Tongue (tissue), 1 donor: ENCODE measurements at regions not wholly inside any gene's neighbourhood (a gene's known extent, or its start where the extent isn't known, plus 50 kb on each side); places are given as distances from the start of the nearest gene placed in this dataset.

Source experiments
- DNase-seq: peaks from one replicate; pipeline ENCODE4 v3.0.0-alpha.2; 2015

DNA sequence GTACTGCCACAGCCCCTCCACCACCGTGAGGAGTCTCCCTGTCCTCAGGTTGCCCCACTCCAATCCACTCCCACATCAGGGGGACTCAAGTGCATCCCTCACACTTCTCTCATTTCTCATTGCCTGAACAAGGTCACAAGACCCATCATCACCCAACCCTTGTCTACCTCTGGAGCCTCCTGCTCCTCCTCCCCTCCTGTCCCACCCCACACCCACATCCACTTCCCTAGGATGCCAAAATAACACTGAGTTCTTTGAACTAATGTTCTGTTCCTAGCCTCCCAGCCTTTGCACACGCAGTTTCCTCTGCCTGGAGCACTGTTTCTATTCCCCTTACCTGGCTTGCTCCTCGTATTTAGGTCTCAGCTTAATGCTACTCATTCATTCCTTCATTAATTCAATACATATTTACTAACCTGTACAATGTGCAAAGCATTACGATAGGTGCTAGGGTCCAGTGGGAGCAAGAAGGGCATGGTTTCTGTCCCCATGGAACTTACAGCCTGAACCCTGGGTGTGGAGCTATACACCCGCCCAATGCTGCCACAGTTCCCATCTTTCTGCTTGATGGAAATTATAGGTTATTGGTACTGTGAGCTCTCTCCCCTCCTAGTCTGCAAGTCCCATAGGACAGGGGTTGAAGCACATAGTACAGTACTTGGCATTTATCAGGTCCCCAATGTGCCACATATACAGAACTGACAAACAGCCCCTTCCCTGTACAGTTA, 96.1 kb upstream of the GRIK3 start:
- DNase-seq, result no peak

- no peak for DNase-seq
These were observed 97.0 kb upstream of the GRIK3 start for GRCh38 chr1:37131281-37131680.

DNA sequence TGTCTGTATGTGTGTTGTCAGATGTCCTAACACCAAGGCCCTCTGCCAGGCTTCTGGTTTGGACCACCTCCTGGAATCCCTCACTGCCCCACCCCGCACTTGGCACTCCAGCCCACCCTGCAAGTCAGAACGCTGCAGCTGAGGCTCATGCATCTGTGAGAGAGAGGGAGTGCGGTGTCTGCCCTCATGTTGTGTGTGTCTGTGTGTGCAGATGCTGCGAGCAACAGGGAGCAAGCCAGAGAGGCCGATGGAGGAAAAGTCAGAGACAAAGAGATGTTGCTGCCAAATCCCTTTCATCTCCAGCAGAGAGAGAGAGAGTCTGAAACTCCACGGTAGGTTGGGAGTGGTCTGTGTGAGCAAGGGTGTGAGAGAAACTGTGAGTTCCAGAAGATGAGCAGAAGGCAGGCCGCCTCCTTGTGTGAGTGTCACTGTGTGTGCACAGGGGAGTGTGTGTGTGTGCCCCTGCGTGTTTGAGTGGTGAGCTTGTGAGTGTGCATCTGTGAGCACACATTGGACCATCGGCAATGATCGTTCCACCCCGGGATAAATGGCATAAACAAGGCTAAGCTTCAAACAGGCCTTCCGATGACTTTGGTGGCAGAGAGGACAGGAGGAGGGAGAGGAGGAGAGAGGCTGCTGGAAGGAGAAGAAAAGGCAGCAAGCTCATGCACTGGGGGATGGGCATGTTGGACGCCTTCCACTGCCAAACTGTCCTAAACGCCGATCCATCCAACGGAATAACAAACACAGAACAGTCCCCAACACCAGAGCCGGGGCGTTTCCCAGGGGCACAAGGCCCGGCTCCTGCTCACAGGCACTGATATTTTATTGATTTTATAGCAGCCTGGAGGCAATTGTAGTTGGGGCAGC, 99.2 kb upstream of the GRIK3 start:
- DNase-seq, result no peak

DNA sequence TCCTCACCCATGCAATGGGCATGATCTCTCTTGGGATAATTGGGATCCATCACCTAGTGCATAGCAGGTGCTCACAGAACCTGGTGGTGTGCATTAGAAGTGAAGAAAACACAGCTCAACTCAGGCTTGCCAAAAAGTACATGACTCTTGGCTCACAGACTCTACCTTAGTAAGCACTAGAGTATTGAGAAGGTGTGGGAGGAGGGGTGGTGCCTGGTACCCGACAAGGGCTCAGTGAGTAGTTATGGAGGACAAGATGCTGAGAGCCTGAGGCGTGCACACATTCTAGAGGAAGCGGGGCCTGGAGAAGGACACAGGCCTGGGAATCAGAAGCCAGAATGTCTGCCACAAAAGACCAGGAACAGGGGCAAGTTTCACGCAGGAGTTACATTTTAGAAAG, 100.3 kb upstream of the GRIK3 start:
- DNase-seq, result no peak

- DNase-seq, result no peak
These were observed 100.7 kb upstream of the GRIK3 start for GRCh38 chr1:37135032-37135431.

DNA sequence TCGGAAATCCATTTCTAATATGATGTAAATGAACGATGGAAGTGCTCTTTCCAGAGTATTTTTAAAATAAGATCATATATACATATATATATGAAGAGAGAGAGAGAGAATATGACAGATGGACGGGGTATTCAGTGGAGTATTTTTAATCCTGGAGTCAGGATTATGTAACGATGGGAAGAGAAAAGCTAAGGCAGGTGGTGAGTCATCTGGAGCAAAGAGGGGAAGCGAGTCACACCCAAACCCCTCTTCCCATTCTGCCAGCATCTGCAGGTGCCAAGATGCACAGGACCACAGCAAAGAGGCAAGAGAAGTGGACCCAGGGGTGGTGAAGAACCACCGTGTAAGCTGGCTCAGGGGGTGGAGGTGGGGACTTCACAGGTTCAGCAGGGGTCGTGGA, 102.7 kb upstream of the GRIK3 start:
- DNase-seq, result no peak

- DNase-seq, result no peak
These were observed 103.3 kb upstream of the GRIK3 start for GRCh38 chr1:37137601-37138000.

DNA sequence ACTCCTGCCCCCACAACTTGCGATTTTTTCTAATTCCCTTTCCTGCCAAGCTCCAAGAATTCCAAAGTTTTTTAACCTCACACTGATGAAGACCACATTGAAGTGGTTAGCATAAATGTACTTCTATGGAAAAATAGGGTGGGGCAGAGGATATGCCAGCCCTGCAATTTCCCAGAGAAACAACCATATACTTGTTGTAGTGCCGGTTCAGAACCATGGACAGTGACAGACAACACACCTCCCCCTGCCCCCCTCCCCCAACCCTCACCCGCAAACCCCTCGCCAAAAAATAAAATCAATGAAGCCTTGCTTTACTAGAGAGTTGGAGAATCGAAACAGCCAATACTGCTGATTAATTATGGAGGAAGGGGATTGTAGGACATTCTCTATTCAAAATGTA, 109.5 kb upstream of the GRIK3 start:
- DNase-seq, result no peak

DNA sequence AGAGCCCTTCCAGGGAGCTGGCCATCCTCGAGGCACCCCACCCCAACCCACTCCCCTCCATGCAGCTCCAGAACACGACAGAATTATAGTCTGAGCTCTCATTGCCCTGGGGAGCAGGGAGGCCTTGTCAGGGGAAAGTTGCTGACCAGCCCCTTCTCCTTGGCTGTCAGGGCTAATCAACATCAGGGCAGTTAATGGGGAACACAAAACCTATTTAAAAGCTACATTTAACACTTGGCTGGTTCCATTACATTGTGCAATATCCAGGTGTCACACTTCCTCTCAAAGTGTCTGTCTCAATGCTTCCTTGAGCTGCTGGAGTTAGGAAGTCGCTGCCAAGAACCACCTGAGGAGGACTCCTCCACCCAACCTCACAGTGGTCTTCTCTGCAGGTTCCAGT, 111.8 kb upstream of the GRIK3 start:
- DNase-seq, result no peak

DNA sequence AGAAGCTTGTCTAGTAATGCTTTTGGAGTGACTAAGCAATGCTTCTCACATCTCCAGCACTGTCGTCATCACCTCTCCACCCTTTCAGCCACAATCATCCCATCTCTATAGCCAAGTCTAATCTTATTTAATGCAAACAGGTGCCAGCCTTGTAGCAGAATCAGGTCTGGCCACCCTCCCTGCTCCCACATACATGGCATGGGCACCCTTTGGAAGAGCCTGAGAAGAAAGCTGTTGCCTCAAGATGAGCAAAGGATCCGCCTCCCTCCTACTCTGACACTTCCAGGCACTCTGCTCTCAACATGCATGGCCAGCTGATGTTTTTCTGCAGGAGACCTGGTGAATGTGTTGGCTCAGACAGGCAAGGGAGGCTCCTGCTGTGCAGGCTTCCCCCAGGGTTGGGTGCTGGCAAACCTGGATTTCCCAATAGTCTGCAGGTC, 113.1 kb upstream of the GRIK3 start:
- DNase-seq, result no peak

DNA sequence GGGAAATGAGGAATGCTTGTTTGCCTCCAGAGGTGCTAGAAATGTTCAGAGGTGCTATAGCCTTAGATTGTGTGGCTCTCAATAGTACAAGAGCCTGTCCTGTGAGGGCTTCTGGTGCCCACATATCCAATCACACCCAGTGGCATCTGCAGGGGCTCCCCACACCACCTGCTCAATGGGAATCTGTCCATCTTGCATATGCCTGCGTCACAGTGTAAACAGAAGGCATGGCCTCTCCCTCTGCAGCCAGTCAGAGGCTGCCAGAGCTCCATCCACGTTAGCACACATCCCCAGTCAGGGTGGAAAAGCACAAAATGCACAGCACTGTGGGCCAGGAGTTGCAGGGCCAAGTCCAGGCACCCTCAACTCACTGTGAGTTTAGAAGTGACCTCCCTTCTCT, 113.6 kb upstream of the GRIK3 start:
- DNase-seq, result no peak

DNA sequence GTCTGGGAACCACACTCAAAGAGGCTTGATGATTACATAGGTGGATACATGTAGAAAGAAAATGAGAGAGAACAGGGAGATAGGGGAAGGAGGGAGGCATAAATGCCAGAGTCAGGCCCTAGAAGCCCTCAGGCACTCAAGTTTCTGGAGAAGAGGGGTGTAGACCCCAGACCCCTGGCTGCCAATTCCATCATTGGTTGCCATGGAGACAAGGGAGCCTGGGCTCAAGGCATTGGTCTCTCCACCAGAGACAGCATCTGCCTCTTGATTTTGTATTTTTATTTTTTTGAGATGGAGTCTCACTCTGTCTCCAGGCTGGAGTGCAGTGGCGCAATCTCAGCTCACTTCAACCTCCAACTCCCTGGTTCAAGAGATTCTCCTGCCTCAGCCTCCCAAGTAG, 114.3 kb upstream of the GRIK3 start:
- DNase-seq, result no peak

GRCh38 chr1:37149296-37149695, 115.0 kb upstream of the GRIK3 start:
- DNase-seq, result no peak

- DNase-seq, result no peak
These were observed 116.7 kb upstream of the GRIK3 start for GRCh38 chr1:37150986-37151385.

DNA sequence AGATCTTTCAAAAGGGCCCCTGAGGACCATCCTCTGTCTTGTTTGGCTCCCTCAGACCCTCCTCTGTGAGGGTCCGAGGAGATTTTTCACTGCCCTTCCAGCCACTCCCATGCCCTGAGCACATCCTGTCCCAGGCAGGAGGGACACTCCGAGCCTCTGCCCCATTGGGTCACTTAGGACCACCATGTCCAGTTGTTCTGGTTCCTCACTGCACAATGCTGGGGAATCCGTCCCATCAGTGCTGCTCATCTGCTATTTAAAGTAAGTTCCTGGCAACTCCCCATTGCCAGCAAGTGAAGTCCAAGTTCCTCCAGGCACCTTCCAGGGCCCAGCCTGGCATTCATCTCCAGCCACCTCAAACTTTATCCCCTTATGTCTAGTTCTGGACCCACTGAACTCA, 117.5 kb upstream of the GRIK3 start:
- DNase-seq, result no peak

DNA sequence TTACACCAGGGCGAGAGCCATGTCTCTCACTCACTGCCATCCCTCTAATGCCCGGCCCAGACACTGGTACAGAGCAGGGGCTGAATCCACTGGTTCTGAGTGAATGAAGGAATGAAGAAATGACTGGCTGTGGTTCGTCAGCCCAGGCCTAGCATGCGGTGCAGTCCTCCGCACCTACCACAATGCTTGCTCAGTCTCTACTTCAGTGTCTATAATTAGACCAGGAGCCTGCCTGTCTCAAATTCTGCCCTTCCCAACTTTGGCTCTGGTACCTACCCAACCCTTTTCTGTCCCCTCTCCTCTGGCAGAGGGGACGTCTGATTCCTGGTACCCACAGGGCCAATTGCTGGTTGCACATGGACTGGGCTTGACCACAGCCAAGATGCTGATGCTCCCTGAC, 118.2 kb upstream of the GRIK3 start:
- no peak for DNase-seq

GRCh38 chr1:37153116-37154100, 119.1 kb upstream of the GRIK3 start:
- DNase-seq, result no peak

DNA sequence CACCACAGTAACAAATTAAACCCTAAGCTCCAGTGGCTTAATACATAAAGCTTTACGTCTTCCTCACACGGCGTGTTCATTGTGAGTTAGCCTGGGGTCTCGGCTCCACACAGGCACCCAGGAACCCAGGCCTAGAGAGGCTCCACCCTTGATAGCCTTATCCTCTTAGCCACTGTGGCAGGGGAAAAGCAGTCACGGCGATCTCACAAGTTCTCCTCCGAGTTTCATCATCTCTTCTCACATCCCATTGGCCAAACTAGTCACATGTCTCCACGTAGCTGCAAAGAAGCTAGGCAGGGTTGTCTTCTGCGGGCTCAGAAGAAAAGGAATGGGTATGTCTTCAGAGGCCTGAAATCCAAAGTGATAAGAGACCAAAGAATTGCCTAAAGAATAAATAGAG, 122.3 kb upstream of the GRIK3 start:
- no peak for DNase-seq

DNA sequence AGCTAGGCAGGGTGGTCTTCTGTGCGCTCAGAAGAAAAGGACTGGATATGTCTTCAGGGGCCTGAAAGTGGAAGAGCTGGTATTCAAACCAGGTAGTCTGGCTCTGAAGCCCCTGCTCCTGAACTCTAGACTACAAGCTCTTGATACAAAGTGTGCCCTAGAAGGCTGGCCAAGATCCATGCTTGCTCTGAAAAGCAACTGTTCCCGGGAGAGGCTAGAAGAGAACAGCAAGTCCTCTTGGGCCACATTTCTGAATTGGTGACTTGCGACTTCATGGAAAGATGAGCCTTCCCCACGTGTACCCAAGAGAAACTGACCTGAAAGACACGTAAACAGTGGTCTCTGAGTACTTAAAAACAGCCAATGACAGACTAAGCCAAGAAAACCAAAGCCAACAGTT, 123.3 kb upstream of the GRIK3 start:
- DNase-seq, result no peak

DNA sequence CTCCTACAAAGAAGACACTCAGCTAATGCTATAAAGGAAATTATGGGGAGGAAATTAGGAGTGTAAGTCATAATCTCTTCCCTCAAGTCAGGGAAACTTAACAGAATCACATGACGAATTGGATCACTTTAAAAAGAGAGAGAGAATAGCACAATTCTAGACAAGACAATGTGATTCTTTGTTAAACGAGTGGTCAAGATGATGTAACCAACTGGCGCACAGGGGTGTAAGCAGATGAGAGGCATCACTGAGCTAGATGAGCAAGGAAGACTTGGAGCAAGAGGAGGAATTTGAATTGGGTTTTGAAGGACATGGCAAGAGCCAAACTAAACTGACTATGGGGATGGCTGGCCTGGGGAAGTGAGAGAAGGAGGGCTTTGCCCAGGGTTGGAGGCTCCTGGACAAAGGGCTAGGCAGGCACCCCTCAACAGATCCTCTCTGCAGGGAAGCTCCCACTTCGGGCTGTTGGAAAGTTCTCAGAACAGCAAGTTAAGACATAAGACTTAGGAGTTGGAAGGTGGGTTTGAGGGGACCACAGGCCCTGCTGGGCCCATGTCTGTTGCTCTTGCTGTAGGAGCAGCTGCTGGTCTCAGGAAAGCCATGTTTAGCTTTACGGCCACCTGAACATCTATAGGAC, 123.9 kb upstream of the GRIK3 start:
- DNase-seq, result no peak

GRCh38 chr1:37159102-37159501, 124.8 kb upstream of the GRIK3 start:
- no peak for DNase-seq

DNA sequence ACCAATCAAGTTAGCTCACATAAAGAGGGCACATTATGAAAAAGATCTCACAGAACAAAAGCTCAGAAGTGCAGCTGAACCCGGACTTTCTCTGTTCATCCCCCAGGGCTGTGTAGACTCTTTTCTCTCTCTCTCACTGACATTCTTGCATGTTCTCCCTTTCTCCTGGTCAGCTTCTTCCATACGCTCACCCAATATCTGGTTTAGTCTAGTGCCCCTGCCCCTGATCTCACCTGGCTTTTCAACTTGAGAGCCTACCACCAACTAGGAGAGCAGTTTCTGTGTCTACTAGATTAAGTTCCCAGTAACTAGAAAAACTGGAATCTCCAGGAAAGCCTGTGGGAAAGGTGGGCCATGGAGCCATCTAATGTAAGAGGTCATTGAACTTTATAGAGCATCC, 126.9 kb upstream of the GRIK3 start:
- DNase-seq, result no peak
